DND-41 (cell line): ENCODE measurements at regions not wholly inside any gene's neighbourhood (a gene's known extent, or its start where the extent isn't known, plus 50 kb on each side); places are given as distances from the start of the nearest gene placed in this dataset.

Source experiments
- CTCF ChIP-seq: IDR thresholded peaks from 2 replicates; pipeline ENCODE4 v1.5.1; 2012; ENCODE audit warnings: borderline replicate concordance, low read length, moderate library complexity, mild to moderate bottlenecking; ENCODE audit not compliant: poor library complexity, severe bottlenecking; ENCODE audit errors: extremely low read depth
- EZH2 ChIP-seq: IDR thresholded peaks from 3 replicates; pipeline ENCODE4 v1.6.1; 2012; ENCODE audit warnings: borderline replicate concordance, low read depth, mild to moderate bottlenecking, moderate library complexity, low read length, inconsistent platforms; ENCODE audit not compliant: severe bottlenecking

- TF ChIP-seq CTCF (no peak), EZH2 (no peak)
These were observed 83.7 kb downstream of the BLID start for GRCh38 chr11:122032317-122032716.
